ENCODE measurements at regions not wholly inside any gene's neighbourhood (a gene's known extent, or its start where the extent isn't known, plus 50 kb on each side); places are given as distances from the start of the nearest gene placed in this dataset.

- Histone ChIP-seq H3K27ac (ENCODE audit: low read depth, low read length, poor library complexity, severe bottlenecking) (no peak overlapping the region), H3K9me3 (ENCODE audit: low read depth, low read length, poor library complexity, severe bottlenecking) (no peaks in the 10 kb centered on the region), H3K36me3 (ENCODE audit: insufficient read depth, low read length, poor library complexity, severe bottlenecking) (no peaks in the 10 kb centered on the region), H3K4me1 (ENCODE audit: insufficient read depth, low read length, poor library complexity, severe bottlenecking) (peaks cover 29% of the 10 kb centered on the region), H3K4me3 (ENCODE audit: low read depth, low read length, poor library complexity, severe bottlenecking) (no peak overlapping the region), H3K27me3 (replicated peaks; ENCODE audit: insufficient read depth, low read depth, low read length, poor library complexity) (no peaks in the 10 kb centered on the region)
- no TSS peak for BruUV-seq (replicated peaks)
- no peak for DNase-seq (ENCODE audit: low spot score)
- intact Hi-C loops (cut with micrococcal nuclease; ENCODE audit: unreplicated experiment), result no loop called here
- ChIA-PET CTCF (no interaction called here), POLR2A (ENCODE audit: low non-redundant PET) (no interaction called here)
- TF ChIP-seq EZH2 (IDR thresholded peaks at IDR 0.05; ENCODE audit: borderline replicate concordance, low read depth, low read length, poor library complexity, severe bottlenecking) (no peak), CTCF (conservative IDR thresholded peaks at IDR 0.05; ENCODE audit: low read depth, low read length) (no peak)
These were observed 260.8 kb downstream of the UACA start for GRCh38 chr15:70502529-70502928.

- no peaks in the 10 kb centered on the region for H3K36me3 ChIP-seq (ENCODE audit: insufficient read depth, low read length, poor library complexity, severe bottlenecking)
- POLR2A ChIA-PET (ENCODE audit: low non-redundant PET), result no interaction called here
- H3K27me3 ChIP-seq (replicated peaks; ENCODE audit: insufficient read depth, low read depth, low read length, poor library complexity), result no peaks in the 10 kb centered on the region
- no TSS peak for BruUV-seq (replicated peaks)
- CTCF ChIA-PET, result no interaction called here
- H3K4me1 ChIP-seq (ENCODE audit: insufficient read depth, low read length, poor library complexity, severe bottlenecking), result peaks cover 29% of the 10 kb centered on the region
- intact Hi-C loops (cut with micrococcal nuclease; ENCODE audit: unreplicated experiment), result no loop called here
- H3K9me3 ChIP-seq (ENCODE audit: low read depth, low read length, poor library complexity, severe bottlenecking), result no peaks in the 10 kb centered on the region
- no peak overlapping the region for H3K4me3 ChIP-seq (ENCODE audit: low read depth, low read length, poor library complexity, severe bottlenecking)
- H3K27ac ChIP-seq (ENCODE audit: low read depth, low read length, poor library complexity, severe bottlenecking), result no peak overlapping the region
- no peak for DNase-seq (ENCODE audit: low spot score)
- TF ChIP-seq EZH2 (IDR thresholded peaks at IDR 0.05; ENCODE audit: borderline replicate concordance, low read depth, low read length, poor library complexity, severe bottlenecking), result no peak
These were observed 261.5 kb downstream of the UACA start for GRCh38 chr15:70501849-70502248.

- POLR2A ChIA-PET (ENCODE audit: low non-redundant PET), result no interaction called here
- DNase-seq (ENCODE audit: low spot score), result no peak
- TF ChIP-seq CTCF (conservative IDR thresholded peaks at IDR 0.05; ENCODE audit: low read depth, low read length), result no peak
- no peak for TF ChIP-seq EZH2 (IDR thresholded peaks at IDR 0.05; ENCODE audit: borderline replicate concordance, low read depth, low read length, poor library complexity, severe bottlenecking)
- intact Hi-C loops (cut with micrococcal nuclease; ENCODE audit: unreplicated experiment), result no loop called here
- no peaks in the 10 kb centered on the region for H3K27me3 ChIP-seq (replicated peaks; ENCODE audit: insufficient read depth, low read depth, low read length, poor library complexity)
- H3K27ac ChIP-seq (ENCODE audit: low read depth, low read length, poor library complexity, severe bottlenecking), result no peak overlapping the region
- no peak overlapping the region for H3K4me3 ChIP-seq (ENCODE audit: low read depth, low read length, poor library complexity, severe bottlenecking)
- H3K36me3 ChIP-seq (ENCODE audit: insufficient read depth, low read length, poor library complexity, severe bottlenecking), result no peaks in the 10 kb centered on the region
- H3K4me1 ChIP-seq (ENCODE audit: insufficient read depth, low read length, poor library complexity, severe bottlenecking), result peaks cover 29% of the 10 kb centered on the region
- no TSS peak for BruUV-seq (replicated peaks)
- no peaks in the 10 kb centered on the region for H3K9me3 ChIP-seq (ENCODE audit: low read depth, low read length, poor library complexity, severe bottlenecking)
- CTCF ChIA-PET, result no interaction called here
These were observed 262.1 kb downstream of the UACA start for GRCh38 chr15:70501121-70501727.

- POLR2A ChIA-PET (ENCODE audit: low non-redundant PET), result no interaction called here
- no TSS peak for BruUV-seq (replicated peaks)
- DNase-seq (ENCODE audit: low spot score), result no peak
These were observed 263.6 kb downstream of the UACA start for GRCh38 chr15:70499791-70500190.

More at GRCh38 chr15:70499791-70500190, 263.6 kb downstream of the UACA start:
- Histone ChIP-seq H3K9me3 (ENCODE audit: low read depth, low read length, poor library complexity, severe bottlenecking) (no peaks in the 10 kb centered on the region), H3K27me3 (replicated peaks; ENCODE audit: insufficient read depth, low read depth, low read length, poor library complexity) (no peaks in the 10 kb centered on the region), H3K4me1 (ENCODE audit: insufficient read depth, low read length, poor library complexity, severe bottlenecking) (peaks cover 29% of the 10 kb centered on the region), H3K36me3 (ENCODE audit: insufficient read depth, low read length, poor library complexity, severe bottlenecking) (no peaks in the 10 kb centered on the region), H3K27ac (ENCODE audit: low read depth, low read length, poor library complexity, severe bottlenecking) (no peak overlapping the region), H3K4me3 (ENCODE audit: low read depth, low read length, poor library complexity, severe bottlenecking) (no peak overlapping the region)
- intact Hi-C loops (cut with micrococcal nuclease; ENCODE audit: unreplicated experiment), result no loop called here
- CTCF ChIA-PET, result no interaction called here
- TF ChIP-seq EZH2 (IDR thresholded peaks at IDR 0.05; ENCODE audit: borderline replicate concordance, low read depth, low read length, poor library complexity, severe bottlenecking) (no peak), CTCF (conservative IDR thresholded peaks at IDR 0.05; ENCODE audit: low read depth, low read length) (no peak)

All from A673 (cell line).